Parathyroid adenoma (tissue), 2 donors: ENCODE measurements at regions not wholly inside any gene's neighbourhood (a gene's known extent, or its start where the extent isn't known, plus 50 kb on each side); places are given as distances from the start of the nearest gene placed in this dataset.

Experiments used
- H2AFZ ChIP-seq: fragments of 300-600 bp; sonication (generic); one replicate; pipeline ENCODE4 v1.7.0; 2017; ENCODE audit warnings: antibody characterized with exemption, mild to moderate bottlenecking
- H3K27ac ChIP-seq: fragments of 300-600 bp; sonication (generic); one replicate; pipeline ENCODE4 v1.7.0; 2017
- H3K27me3 ChIP-seq: fragments of 300-600 bp; sonication (generic); one replicate; pipeline ENCODE4 v1.7.0; 2017; ENCODE audit warnings: low read length; ENCODE audit not compliant: control insufficient read depth, insufficient read depth
- H3K36me3 ChIP-seq: fragments of 300-600 bp; sonication (generic); one replicate; pipeline ENCODE4 v1.7.0; 2017; ENCODE audit warnings: low read length; ENCODE audit not compliant: control insufficient read depth, insufficient read depth
- H3K4me1 ChIP-seq: fragments of 300-600 bp; sonication (generic); one replicate; pipeline ENCODE4 v1.7.0; 2017; ENCODE audit warnings: control low read depth
- H3K4me2 ChIP-seq: fragments of 300-600 bp; sonication (generic); one replicate; pipeline ENCODE4 v1.7.0; 2017; ENCODE audit warnings: low read length
- H3K4me3 ChIP-seq: fragments of 300-600 bp; sonication (generic); one replicate; pipeline ENCODE4 v1.7.0; 2017; ENCODE audit warnings: low read depth, low read length
- H3K79me2 ChIP-seq: fragments of 300-600 bp; sonication (generic); one replicate; pipeline ENCODE4 v1.7.0; 2017; ENCODE audit warnings: control low read depth
- H3K9ac ChIP-seq: fragments of 300-600 bp; sonication (generic); one replicate; pipeline ENCODE4 v1.7.0; 2017; ENCODE audit warnings: mild to moderate bottlenecking
- H3K9me3 ChIP-seq: fragments of 300-600 bp; sonication (generic); one replicate; pipeline ENCODE4 v1.7.0; 2017; ENCODE audit warnings: low read length; ENCODE audit not compliant: control insufficient read depth
- TF ChIP-seq, protein P1 (sequence below): fragments of 300-600 bp; sonication (generic); IDR thresholded peaks from one replicate; pipeline ENCODE4 v1.7.0; 2017; ENCODE audit warnings: antibody characterized with exemption, mild to moderate bottlenecking
- donor health status: primary hyperparathyroidism.

DNA sequence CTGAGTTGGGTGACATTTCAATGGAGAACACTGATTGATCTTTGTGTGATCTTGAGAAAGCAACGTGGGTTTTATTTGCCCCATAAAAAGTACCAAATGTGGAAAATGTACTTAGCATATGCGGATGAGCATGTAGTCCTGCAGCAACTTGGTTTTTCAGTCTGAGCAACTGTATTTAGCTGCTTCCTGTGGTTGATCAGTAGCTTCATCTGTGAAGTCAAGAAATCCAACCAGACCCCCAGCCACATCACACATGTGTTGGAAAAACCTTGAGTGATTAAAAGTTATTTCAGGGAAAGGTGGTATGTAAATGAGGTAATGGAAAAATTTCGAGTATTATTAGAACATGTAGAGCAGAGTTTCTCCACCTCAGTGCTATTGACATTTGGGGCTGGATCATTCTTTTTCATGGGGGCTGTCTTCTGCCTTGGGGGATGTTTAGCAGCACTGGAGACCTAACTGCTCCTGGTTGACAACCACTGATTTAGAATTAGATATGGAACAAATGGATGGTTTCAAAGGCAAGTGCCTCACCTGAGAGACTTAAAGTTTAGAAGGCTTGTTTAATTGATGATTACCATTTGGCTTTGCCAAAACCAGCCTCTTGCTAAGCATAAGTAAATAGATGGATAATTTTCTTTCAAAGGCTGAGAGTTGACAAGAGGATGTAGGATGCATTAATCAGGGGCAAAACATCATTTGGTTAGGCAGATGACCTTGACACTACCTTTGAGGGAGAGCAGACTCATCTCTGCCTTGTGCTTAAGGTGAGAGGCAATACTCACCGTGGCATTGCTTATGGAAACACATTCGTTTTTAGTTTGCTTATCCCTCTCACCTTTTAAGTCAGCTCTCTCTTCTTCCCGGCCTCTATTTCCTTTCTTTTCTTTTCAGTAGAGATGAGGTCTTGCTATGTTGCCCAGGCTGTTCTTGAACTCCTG is 193.0 kb upstream of the RPS6KA3 start:
- H3K9me3 ChIP-seq, result no peaks in the 10 kb centered on the region
- TF ChIP-seq, protein P1, sequence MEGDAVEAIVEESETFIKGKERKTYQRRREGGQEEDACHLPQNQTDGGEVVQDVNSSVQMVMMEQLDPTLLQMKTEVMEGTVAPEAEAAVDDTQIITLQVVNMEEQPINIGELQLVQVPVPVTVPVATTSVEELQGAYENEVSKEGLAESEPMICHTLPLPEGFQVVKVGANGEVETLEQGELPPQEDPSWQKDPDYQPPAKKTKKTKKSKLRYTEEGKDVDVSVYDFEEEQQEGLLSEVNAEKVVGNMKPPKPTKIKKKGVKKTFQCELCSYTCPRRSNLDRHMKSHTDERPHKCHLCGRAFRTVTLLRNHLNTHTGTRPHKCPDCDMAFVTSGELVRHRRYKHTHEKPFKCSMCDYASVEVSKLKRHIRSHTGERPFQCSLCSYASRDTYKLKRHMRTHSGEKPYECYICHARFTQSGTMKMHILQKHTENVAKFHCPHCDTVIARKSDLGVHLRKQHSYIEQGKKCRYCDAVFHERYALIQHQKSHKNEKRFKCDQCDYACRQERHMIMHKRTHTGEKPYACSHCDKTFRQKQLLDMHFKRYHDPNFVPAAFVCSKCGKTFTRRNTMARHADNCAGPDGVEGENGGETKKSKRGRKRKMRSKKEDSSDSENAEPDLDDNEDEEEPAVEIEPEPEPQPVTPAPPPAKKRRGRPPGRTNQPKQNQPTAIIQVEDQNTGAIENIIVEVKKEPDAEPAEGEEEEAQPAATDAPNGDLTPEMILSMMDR, result no peak
- no peaks in the 10 kb centered on the region for H3K36me3 ChIP-seq
- H2AFZ ChIP-seq, result no peak overlapping the region
- no peaks in the 10 kb centered on the region for H3K79me2 ChIP-seq
- H3K4me1 ChIP-seq, result no peaks in the 10 kb centered on the region
- no peak overlapping the region for H3K9ac ChIP-seq
- no peak overlapping the region for H3K4me3 ChIP-seq
- no peak overlapping the region for H3K4me2 ChIP-seq
- no peaks in the 10 kb centered on the region for H3K27me3 ChIP-seq
- no peak overlapping the region for H3K27ac ChIP-seq

DNA sequence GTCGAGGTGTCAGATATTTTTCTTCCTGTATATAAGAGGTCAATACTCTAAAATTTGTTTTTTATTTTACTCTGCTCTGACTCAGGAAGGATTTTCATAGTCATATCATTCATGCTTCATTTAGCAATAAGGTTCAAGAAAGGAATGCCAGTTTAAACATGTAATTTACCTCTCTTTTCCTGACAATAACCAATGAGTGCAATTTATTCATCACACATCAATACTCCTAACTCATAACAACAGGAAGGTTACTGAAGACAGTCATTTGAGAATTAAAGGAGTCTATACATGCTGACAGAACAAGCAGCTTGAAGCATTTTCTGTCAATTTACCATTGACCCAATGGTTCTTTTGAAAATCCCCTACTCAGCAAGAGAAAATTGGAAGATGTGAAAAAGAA is 190.3 kb upstream of the RPS6KA3 start:
- no peak overlapping the region for H2AFZ ChIP-seq
- no peaks in the 10 kb centered on the region for H3K79me2 ChIP-seq
- TF ChIP-seq, protein P1, result no peak
- H3K4me2 ChIP-seq, result no peak overlapping the region
- H3K27ac ChIP-seq, result no peak overlapping the region
- no peaks in the 10 kb centered on the region for H3K9me3 ChIP-seq
- no peaks in the 10 kb centered on the region for H3K36me3 ChIP-seq
- H3K4me3 ChIP-seq, result no peak overlapping the region
- no peaks in the 10 kb centered on the region for H3K4me1 ChIP-seq
- H3K27me3 ChIP-seq, result no peaks in the 10 kb centered on the region
- no peak overlapping the region for H3K9ac ChIP-seq

DNA sequence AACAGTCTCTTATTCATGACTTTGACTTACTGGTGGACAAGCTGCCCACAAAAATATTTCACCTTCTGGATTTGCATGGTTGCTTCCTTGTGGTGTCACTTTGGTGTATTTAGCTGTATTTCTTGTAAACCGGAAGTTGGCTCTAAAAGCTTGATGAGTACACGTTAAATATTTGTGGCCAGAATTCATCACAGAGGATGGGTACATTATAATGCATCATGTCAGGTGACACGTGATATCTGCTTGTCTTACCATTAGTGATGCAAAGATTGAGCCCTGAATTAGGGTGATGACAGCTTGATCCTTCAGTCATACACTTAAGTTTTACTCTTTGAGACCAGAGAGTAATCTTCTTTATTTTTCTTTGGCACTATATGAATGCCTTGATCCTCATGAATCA is 188.3 kb upstream of the RPS6KA3 start:
- Histone ChIP-seq H3K36me3 (no peaks in the 10 kb centered on the region), H3K4me3 (no peak overlapping the region), H3K27ac (no peak overlapping the region), H3K79me2 (no peaks in the 10 kb centered on the region), H2AFZ (no peak overlapping the region), H3K27me3 (no peaks in the 10 kb centered on the region), H3K9me3 (no peaks in the 10 kb centered on the region), H3K9ac (no peak overlapping the region), H3K4me2 (no peak overlapping the region), H3K4me1 (no peaks in the 10 kb centered on the region)
- TF ChIP-seq, protein P1, result no peak

DNA sequence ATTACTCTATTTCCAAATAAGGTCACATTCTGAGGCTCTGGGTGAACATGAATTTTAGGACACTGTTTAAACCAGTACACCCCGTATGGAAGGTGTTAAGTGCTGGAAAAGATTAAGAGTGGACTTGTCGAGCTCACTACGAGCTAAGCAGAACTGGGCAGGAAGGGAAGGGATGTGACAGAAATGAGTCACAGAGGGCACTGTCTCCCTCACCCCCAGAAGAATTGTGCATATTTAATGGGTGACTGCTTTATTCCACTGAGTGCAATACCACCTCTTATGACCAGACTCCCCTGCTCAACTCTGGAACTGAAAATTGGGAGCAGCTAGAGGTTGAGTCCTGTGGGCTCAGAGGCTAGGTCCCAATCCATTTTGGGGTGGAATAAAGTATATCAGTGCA is 187.4 kb upstream of the RPS6KA3 start:
- Histone ChIP-seq H2AFZ (no peak overlapping the region), H3K9me3 (no peaks in the 10 kb centered on the region), H3K79me2 (no peaks in the 10 kb centered on the region), H3K9ac (no peak overlapping the region), H3K4me1 (no peaks in the 10 kb centered on the region), H3K36me3 (no peaks in the 10 kb centered on the region), H3K27me3 (no peaks in the 10 kb centered on the region), H3K27ac (no peak overlapping the region), H3K4me2 (no peak overlapping the region), H3K4me3 (no peak overlapping the region)
- TF ChIP-seq, protein P1, result no peak

DNA sequence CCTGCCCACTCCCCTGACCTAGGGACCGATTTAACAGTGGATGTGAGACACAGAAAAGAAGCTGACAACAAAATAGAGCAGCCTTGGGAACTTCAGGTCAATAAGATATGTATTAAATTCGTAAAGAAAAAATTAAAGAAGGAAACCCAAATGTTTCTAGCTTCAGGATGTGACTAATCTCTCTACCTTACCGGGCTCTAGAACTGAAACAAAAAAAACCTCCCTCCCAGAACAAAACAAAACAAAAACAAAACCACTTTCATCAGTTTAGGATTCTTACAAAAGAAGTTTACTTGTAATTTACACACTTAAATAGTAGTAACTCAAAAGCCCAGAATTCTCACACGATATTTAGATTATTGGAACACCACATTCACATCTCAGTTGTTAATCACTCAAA is 185.8 kb upstream of the RPS6KA3 start:
- Histone ChIP-seq H3K79me2 (no peaks in the 10 kb centered on the region), H3K27ac (no peak overlapping the region), H2AFZ (no peak overlapping the region), H3K9me3 (no peaks in the 10 kb centered on the region), H3K36me3 (no peaks in the 10 kb centered on the region), H3K4me3 (no peak overlapping the region), H3K27me3 (no peaks in the 10 kb centered on the region), H3K4me2 (no peak overlapping the region), H3K4me1 (no peaks in the 10 kb centered on the region), H3K9ac (no peak overlapping the region)
- TF ChIP-seq, protein P1, result no peak
